Panc1 (cell line): ENCODE measurements at regions not wholly inside any gene's neighbourhood (a gene's known extent, or its start where the extent isn't known, plus 50 kb on each side); places are given as distances from the start of the nearest gene placed in this dataset.

Source experiments
- ATAC-seq: fragments of 200-7000 bp; cut with Tn5 transposase; 2 replicates; pipeline ENCODE4 v1.9.1; 2020; ENCODE audit warnings: mild to moderate bottlenecking, moderate library complexity
- BruUV-seq: library from RNA; stranded (reverse); fragments of 400-500 nt; replicated peaks from 2 replicates; lab custom pipeline; 2021; lab: Mats Ljungman, UMichigan
- CTCF ChIA-PET: fragments of 300-600 bp; sonication (Branson Sonifier 250); formaldehyde crosslinking; loops from one replicate; lab custom pipeline; 2022; ENCODE audit warnings: antibody characterized with exemption; lab: Charles Lee
- POLR2A ChIA-PET: fragments of 300-600 bp; sonication (Branson Sonifier 250); formaldehyde crosslinking; loops from one replicate; lab custom pipeline; 2022; ENCODE audit warnings: antibody characterized with exemption; lab: Charles Lee
- DNase-seq: peaks from one replicate; pipeline ENCODE4 v3.0.0-alpha.2; 2010; ENCODE audit warnings: low read depth, low spot score
- H3K27ac ChIP-seq: 2 replicates; pipeline ENCODE4 v1.5.1; 2011; ENCODE audit warnings: mild to moderate bottlenecking, low read length, inconsistent platforms
- H3K27me3 ChIP-seq: fragments of 200-500 bp; sonication (Bioruptor generic); 2 replicates; pipeline ENCODE4 v1.6.0; 2014; ENCODE audit warnings: low read length, inconsistent platforms; ENCODE audit not compliant: control insufficient read depth, insufficient read depth
- H3K36me3 ChIP-seq: fragments of 200-500 bp; sonication (Bioruptor generic); 2 replicates; pipeline ENCODE4 v1.5.1; 2014; ENCODE audit warnings: inconsistent platforms, mild to moderate bottlenecking, low read length, moderate library complexity; ENCODE audit not compliant: control insufficient read depth, insufficient read depth
- H3K4me1 ChIP-seq: 2 replicates; pipeline ENCODE4 v1.5.1; 2011; ENCODE audit warnings: inconsistent platforms, mild to moderate bottlenecking, low read length, moderate library complexity; ENCODE audit not compliant: control insufficient read depth, insufficient read depth
- H3K4me3 ChIP-seq, 2 experiments: 2 replicates each; pipeline ENCODE4 v1.5.1; 2011 to 2012; ENCODE audit warnings: low read depth in 2 of 2, low read length in 2 of 2, mild to moderate bottlenecking in 2 of 2, inconsistent platforms in 1 of 2, moderate library complexity in 1 of 2
- H3K9me3 ChIP-seq: fragments of 200-500 bp; sonication (Bioruptor generic); 2 replicates; pipeline ENCODE4 v1.5.1; 2014; ENCODE audit warnings: low read depth, mild to moderate bottlenecking, inconsistent platforms, low read length, moderate library complexity; ENCODE audit not compliant: control insufficient read depth, insufficient read depth
- POLR2AphosphoS5 ChIP-seq: IDR thresholded peaks from 2 replicates; pipeline ENCODE4 v1.6.1; 2012; ENCODE audit warnings: mild to moderate bottlenecking, low read depth, low read length, moderate library complexity
- SIN3A ChIP-seq: IDR thresholded peaks from 2 replicates; pipeline ENCODE4 v1.6.1; 2012; ENCODE audit warnings: low read depth, mild to moderate bottlenecking, low read length, moderate library complexity, borderline replicate concordance; ENCODE audit not compliant: insufficient read depth
- TCF7L2 ChIP-seq: IDR thresholded peaks from 2 replicates; pipeline ENCODE4 v1.6.1; 2011; ENCODE audit warnings: mild to moderate bottlenecking, low read depth, low read length, inconsistent platforms
- in situ Hi-C: cut with HindIII; loops from 2 replicates; pipeline ENCODE4 v1.10.0; 2016; ENCODE audit warnings: low sequenced_read_pairs, low pct_unique_long_range_greater_than_20kb
- intact Hi-C: fragments of 100-400 bp; cut with micrococcal nuclease; formaldehyde crosslinking; loops from one replicate; pipeline ENCODE4 v1.10.0; 2022; ENCODE audit not compliant: unreplicated experiment
- TF ChIP-seq, protein P1 (sequence below), 2 experiments: IDR thresholded peaks; 2 replicates each; pipeline ENCODE4 v1.6.1; 2011 to 2012; ENCODE audit warnings: low read depth in 2 of 2, control low read depth in 1 of 2, low read length in 1 of 2, mild to moderate bottlenecking in 1 of 2, moderate library complexity in 1 of 2; ENCODE audit not compliant: insufficient read depth in 1 of 2
- TF ChIP-seq, protein P2 (sequence below): fragments of 450-650 bp; IDR thresholded peaks from 2 replicates; pipeline ENCODE4 v1.5.1; 2017; ENCODE audit warnings: mild to moderate bottlenecking

DNA sequence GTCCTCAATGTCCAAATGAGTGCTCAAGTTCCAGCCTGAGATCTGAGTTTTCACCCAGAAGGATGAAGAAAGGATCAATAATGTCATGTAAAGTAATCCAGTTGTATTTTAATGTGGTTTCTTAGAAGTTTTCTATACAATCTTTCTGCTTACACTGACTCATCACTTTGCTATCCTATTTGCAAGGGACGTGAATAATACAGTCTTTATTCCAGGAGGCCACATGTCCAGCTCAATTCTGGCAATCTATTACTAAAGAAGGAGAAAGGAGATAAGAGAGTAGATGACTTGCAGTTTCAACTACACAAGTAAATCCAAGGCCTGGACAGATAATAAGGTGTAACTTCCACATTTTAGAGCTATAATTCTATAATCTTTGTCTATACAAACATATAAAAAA lies 601.1 kb upstream of the SETBP1 start:
- Histone ChIP-seq H3K9me3 (no peaks in the 10 kb centered on the region), H3K4me3 (no peak overlapping the region), H3K27ac (no peak overlapping the region), H3K27me3 (no peaks in the 10 kb centered on the region), H3K4me1 (no peaks in the 10 kb centered on the region), H3K36me3 (no peaks in the 10 kb centered on the region)
- ATAC-seq (no peak), DNase-seq (no peak)
- intact Hi-C loops (no loop called here), in situ Hi-C loops (no loop called here)
- POLR2A ChIA-PET: no interaction called here
- BruUV-seq: no TSS peak
- TF ChIP-seq TCF7L2: no peak
- TF ChIP-seq, protein P1, sequence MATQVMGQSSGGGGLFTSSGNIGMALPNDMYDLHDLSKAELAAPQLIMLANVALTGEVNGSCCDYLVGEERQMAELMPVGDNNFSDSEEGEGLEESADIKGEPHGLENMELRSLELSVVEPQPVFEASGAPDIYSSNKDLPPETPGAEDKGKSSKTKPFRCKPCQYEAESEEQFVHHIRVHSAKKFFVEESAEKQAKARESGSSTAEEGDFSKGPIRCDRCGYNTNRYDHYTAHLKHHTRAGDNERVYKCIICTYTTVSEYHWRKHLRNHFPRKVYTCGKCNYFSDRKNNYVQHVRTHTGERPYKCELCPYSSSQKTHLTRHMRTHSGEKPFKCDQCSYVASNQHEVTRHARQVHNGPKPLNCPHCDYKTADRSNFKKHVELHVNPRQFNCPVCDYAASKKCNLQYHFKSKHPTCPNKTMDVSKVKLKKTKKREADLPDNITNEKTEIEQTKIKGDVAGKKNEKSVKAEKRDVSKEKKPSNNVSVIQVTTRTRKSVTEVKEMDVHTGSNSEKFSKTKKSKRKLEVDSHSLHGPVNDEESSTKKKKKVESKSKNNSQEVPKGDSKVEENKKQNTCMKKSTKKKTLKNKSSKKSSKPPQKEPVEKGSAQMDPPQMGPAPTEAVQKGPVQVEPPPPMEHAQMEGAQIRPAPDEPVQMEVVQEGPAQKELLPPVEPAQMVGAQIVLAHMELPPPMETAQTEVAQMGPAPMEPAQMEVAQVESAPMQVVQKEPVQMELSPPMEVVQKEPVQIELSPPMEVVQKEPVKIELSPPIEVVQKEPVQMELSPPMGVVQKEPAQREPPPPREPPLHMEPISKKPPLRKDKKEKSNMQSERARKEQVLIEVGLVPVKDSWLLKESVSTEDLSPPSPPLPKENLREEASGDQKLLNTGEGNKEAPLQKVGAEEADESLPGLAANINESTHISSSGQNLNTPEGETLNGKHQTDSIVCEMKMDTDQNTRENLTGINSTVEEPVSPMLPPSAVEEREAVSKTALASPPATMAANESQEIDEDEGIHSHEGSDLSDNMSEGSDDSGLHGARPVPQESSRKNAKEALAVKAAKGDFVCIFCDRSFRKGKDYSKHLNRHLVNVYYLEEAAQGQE (IDR thresholded peaks at IDR 0.05; ENCODE audit: insufficient read depth in 1 of 2, low read depth in 2 of 2, low read length in 1 of 2): no peak
- TF ChIP-seq SIN3A: no peak
- TF ChIP-seq POLR2AphosphoS5: no peak
- TF ChIP-seq, protein P2, sequence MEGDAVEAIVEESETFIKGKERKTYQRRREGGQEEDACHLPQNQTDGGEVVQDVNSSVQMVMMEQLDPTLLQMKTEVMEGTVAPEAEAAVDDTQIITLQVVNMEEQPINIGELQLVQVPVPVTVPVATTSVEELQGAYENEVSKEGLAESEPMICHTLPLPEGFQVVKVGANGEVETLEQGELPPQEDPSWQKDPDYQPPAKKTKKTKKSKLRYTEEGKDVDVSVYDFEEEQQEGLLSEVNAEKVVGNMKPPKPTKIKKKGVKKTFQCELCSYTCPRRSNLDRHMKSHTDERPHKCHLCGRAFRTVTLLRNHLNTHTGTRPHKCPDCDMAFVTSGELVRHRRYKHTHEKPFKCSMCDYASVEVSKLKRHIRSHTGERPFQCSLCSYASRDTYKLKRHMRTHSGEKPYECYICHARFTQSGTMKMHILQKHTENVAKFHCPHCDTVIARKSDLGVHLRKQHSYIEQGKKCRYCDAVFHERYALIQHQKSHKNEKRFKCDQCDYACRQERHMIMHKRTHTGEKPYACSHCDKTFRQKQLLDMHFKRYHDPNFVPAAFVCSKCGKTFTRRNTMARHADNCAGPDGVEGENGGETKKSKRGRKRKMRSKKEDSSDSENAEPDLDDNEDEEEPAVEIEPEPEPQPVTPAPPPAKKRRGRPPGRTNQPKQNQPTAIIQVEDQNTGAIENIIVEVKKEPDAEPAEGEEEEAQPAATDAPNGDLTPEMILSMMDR: no peak
- CTCF ChIA-PET: no interaction called here

DNA sequence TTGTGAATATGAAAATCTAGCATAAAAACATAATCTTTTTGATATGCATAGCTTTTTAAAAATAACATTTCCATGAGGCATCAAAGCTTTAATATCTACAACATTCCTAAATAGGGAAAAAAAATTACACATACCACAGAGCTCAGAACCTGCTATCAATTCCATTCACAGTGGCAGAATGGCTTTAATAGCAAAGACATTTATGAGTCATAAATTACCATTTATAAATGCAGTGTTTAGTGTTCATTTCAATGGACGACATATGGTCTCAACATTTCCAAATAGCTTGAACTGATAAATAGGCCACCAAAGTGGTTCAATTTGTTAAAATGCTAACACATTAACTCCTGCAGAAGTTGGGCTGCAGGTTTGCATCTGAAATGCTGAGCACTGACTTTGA lies 600.6 kb upstream of the SETBP1 start:
- CTCF ChIA-PET: no interaction called here
- in situ Hi-C loops: no loop called here
- DNase-seq: no peak
- TF ChIP-seq, protein P1 (IDR thresholded peaks at IDR 0.05; ENCODE audit: insufficient read depth in 1 of 2, low read depth in 2 of 2, low read length in 1 of 2): no peak
- TF ChIP-seq TCF7L2 (no peak), POLR2AphosphoS5 (no peak), SIN3A (no peak)
- TF ChIP-seq, protein P2: no peak
- ATAC-seq: no peak
- H3K27me3 ChIP-seq: no peaks in the 10 kb centered on the region
- no peaks in the 10 kb centered on the region for H3K36me3 ChIP-seq
- H3K9me3 ChIP-seq: no peaks in the 10 kb centered on the region
- POLR2A ChIA-PET: no interaction called here
- intact Hi-C loops: no loop called here
- no peaks in the 10 kb centered on the region for H3K4me1 ChIP-seq
- no peak overlapping the region for H3K4me3 ChIP-seq
- no TSS peak for BruUV-seq
- no peak overlapping the region for H3K27ac ChIP-seq
